ENCODE measurements at regions not wholly inside any gene's neighbourhood (a gene's known extent, or its start where the extent isn't known, plus 50 kb on each side); places are given as distances from the start of the nearest gene placed in this dataset.

- DNase-seq (ENCODE audit: extremely low spot score in 2 of 2) = no peak
- no peak overlapping the region for H3K27ac ChIP-seq
- H3K27me3 ChIP-seq = no peaks in the 10 kb centered on the region
- intact Hi-C loops (cut with DNase I) = no loop called here
- TF ChIP-seq, protein P1, sequence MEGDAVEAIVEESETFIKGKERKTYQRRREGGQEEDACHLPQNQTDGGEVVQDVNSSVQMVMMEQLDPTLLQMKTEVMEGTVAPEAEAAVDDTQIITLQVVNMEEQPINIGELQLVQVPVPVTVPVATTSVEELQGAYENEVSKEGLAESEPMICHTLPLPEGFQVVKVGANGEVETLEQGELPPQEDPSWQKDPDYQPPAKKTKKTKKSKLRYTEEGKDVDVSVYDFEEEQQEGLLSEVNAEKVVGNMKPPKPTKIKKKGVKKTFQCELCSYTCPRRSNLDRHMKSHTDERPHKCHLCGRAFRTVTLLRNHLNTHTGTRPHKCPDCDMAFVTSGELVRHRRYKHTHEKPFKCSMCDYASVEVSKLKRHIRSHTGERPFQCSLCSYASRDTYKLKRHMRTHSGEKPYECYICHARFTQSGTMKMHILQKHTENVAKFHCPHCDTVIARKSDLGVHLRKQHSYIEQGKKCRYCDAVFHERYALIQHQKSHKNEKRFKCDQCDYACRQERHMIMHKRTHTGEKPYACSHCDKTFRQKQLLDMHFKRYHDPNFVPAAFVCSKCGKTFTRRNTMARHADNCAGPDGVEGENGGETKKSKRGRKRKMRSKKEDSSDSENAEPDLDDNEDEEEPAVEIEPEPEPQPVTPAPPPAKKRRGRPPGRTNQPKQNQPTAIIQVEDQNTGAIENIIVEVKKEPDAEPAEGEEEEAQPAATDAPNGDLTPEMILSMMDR (IDR thresholded peaks at IDR 0.05) = no peak
- no peak for TF ChIP-seq POLR2AphosphoS5 (IDR thresholded peaks at IDR 0.05; ENCODE audit: insufficient read depth in 1 of 2, low read depth in 1 of 2)
- TF ChIP-seq POLR2A (IDR thresholded peaks at IDR 0.05) = no peak
- H3K4me3 ChIP-seq = no peak overlapping the region
- no peaks in the 10 kb centered on the region for H3K4me1 ChIP-seq
- no peaks in the 10 kb centered on the region for H3K9me3 ChIP-seq
- no peaks in the 10 kb centered on the region for H3K36me3 ChIP-seq
Observed at GRCh38 chr6:51466427-51466826, 621.0 kb downstream of the PKHD1 start.

GRCh38 chr6:51467231-51467952, 620.0 kb downstream of the PKHD1 start:
- H3K9me3 ChIP-seq = no peaks in the 10 kb centered on the region
- no peaks in the 10 kb centered on the region for H3K4me1 ChIP-seq
- no peak overlapping the region for H3K27ac ChIP-seq
- intact Hi-C loops (cut with DNase I) = no loop called here
- no peak for TF ChIP-seq POLR2A (IDR thresholded peaks at IDR 0.05)
- TF ChIP-seq POLR2AphosphoS5 (IDR thresholded peaks at IDR 0.05; ENCODE audit: insufficient read depth in 1 of 2, low read depth in 1 of 2) = no peak
- TF ChIP-seq, protein P1 (IDR thresholded peaks at IDR 0.05) = no peak
- H3K27me3 ChIP-seq = no peaks in the 10 kb centered on the region
- no peak overlapping the region for H3K4me3 ChIP-seq
- DNase-seq (ENCODE audit: extremely low spot score in 2 of 2) = no peak
- no peaks in the 10 kb centered on the region for H3K36me3 ChIP-seq

- TF ChIP-seq POLR2A (IDR thresholded peaks at IDR 0.05) (no peak), POLR2AphosphoS5 (IDR thresholded peaks at IDR 0.05; ENCODE audit: insufficient read depth in 1 of 2, low read depth in 1 of 2) (no peak)
- TF ChIP-seq, protein P1 (IDR thresholded peaks at IDR 0.05) = no peak
- DNase-seq (ENCODE audit: extremely low spot score in 2 of 2) = no peak
- no peak overlapping the region for H3K4me3 ChIP-seq
- H3K9me3 ChIP-seq = no peaks in the 10 kb centered on the region
- H3K27ac ChIP-seq = no peak overlapping the region
- no peaks in the 10 kb centered on the region for H3K36me3 ChIP-seq
- intact Hi-C loops (cut with DNase I) = no loop called here
- H3K4me1 ChIP-seq = no peaks in the 10 kb centered on the region
- H3K27me3 ChIP-seq = no peaks in the 10 kb centered on the region
Observed at GRCh38 chr6:51468704-51469103, 618.7 kb downstream of the PKHD1 start.

DNA sequence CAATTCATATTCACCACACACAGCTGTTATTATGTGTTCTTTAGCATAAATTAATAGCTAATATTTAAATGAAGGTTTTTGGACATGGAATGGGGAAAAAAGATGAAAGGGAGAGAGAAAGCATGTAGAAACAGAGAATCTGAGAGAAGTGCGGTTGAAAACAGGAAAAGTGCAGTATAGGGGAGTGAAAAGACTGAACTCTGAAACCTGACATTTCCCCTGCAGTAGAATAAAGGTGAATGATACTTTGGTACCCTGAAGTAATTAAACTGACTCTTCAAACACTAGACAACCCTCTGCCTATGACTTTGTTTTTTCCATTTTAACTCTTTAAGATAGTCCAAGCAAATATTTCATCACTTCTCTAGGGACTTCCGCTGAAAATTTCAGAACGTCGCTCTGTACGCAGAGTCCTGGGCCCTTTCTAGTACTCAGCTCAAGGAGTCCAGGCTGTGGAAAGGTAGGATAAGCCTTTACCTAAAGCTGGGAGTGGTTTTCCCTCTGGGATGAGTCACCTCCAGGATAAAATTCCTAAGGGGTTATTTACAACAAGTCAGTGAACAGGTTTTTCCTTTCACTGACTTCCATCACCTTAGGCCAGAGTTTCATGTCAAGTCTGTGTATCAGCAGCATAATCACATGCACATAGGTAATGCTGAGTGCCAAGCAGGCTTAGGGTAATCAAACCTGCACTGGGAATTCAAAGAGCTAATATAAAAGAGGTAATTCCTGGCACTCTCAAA, 614.5 kb downstream of the PKHD1 start:
- Histone ChIP-seq H3K27me3 (no peaks in the 10 kb centered on the region), H3K36me3 (no peaks in the 10 kb centered on the region), H3K9me3 (no peaks in the 10 kb centered on the region), H3K27ac (no peak overlapping the region), H3K4me1 (no peaks in the 10 kb centered on the region), H3K4me3 (no peak overlapping the region)
- intact Hi-C loops (cut with DNase I) = no loop called here
- TF ChIP-seq POLR2A (IDR thresholded peaks at IDR 0.05) (no peak), POLR2AphosphoS5 (IDR thresholded peaks at IDR 0.05; ENCODE audit: insufficient read depth in 1 of 2, low read depth in 1 of 2) (peak in 1 of 2 donors; percentile 38)
- no peak for DNase-seq (ENCODE audit: extremely low spot score in 2 of 2)

GRCh38 chr6:51474022-51474975, 613.1 kb downstream of the PKHD1 start:
- H3K27me3 ChIP-seq = no peaks in the 10 kb centered on the region
- H3K36me3 ChIP-seq = no peaks in the 10 kb centered on the region
- no peaks in the 10 kb centered on the region for H3K4me1 ChIP-seq
- DNase-seq (ENCODE audit: extremely low spot score in 2 of 2) = no peak
- no peak overlapping the region for H3K27ac ChIP-seq
- H3K4me3 ChIP-seq = no peak overlapping the region
- intact Hi-C loops (cut with DNase I) = no loop called here
- no peaks in the 10 kb centered on the region for H3K9me3 ChIP-seq
- TF ChIP-seq, protein P1 (IDR thresholded peaks at IDR 0.05) = no peak
- TF ChIP-seq POLR2AphosphoS5 (IDR thresholded peaks at IDR 0.05; ENCODE audit: insufficient read depth in 1 of 2, low read depth in 1 of 2) (no peak), POLR2A (IDR thresholded peaks at IDR 0.05) (no peak)

Data from vagina (tissue), 2 donors.